Retinal pigment epithelial cell (primary cell): ENCODE measurements at regions not wholly inside any gene's neighbourhood (a gene's known extent, or its start where the extent isn't known, plus 50 kb on each side); places are given as distances from the start of the nearest gene placed in this dataset.

Experiments used
- DNase-seq: peaks from one replicate; pipeline ENCODE4 v3.0.0-alpha.2; 2010; ENCODE audit warnings: low read depth
- H3K4me3 ChIP-seq: 2 replicates; pipeline ENCODE4 v1.5.1; 2011; ENCODE audit warnings: mild to moderate bottlenecking, low read length, control low read depth, moderate library complexity
- TF ChIP-seq, protein P1 (sequence below): conservative IDR thresholded peaks from 2 replicates; pipeline ENCODE4 v1.5.1; 2011; ENCODE audit warnings: low read depth, low read length, control low read depth, inconsistent platforms

- TF ChIP-seq, protein P1, sequence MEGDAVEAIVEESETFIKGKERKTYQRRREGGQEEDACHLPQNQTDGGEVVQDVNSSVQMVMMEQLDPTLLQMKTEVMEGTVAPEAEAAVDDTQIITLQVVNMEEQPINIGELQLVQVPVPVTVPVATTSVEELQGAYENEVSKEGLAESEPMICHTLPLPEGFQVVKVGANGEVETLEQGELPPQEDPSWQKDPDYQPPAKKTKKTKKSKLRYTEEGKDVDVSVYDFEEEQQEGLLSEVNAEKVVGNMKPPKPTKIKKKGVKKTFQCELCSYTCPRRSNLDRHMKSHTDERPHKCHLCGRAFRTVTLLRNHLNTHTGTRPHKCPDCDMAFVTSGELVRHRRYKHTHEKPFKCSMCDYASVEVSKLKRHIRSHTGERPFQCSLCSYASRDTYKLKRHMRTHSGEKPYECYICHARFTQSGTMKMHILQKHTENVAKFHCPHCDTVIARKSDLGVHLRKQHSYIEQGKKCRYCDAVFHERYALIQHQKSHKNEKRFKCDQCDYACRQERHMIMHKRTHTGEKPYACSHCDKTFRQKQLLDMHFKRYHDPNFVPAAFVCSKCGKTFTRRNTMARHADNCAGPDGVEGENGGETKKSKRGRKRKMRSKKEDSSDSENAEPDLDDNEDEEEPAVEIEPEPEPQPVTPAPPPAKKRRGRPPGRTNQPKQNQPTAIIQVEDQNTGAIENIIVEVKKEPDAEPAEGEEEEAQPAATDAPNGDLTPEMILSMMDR: no peak
- H3K4me3 ChIP-seq: no peak overlapping the region
- DNase-seq: no peak
Observed at GRCh38 chr2:75319951-75320350, 120.6 kb upstream of the TACR1 start.

GRCh38 chr2:75317802-75318201 is 118.5 kb upstream of the TACR1 start:
- DNase-seq: no peak
- no peak overlapping the region for H3K4me3 ChIP-seq
- TF ChIP-seq, protein P1: no peak

DNA sequence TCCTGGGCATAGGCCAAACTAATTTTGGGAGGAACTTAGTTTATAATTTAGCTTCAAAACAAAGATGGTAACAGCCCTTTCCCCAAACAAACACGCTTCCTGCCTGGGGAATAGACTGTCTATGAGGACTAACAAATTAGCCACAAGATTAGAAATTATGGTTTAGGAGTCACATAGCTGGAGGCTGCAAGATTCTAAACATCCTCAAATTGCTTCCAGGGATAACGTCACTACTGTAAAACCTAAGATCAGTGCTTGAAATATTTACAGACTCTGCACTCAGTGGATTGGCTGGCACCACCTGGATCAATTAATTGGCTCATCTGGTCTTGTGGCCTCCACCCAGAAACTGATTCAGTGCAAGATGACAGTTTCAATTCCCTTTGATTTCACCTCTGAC is 118.0 kb upstream of the TACR1 start:
- H3K4me3 ChIP-seq: no peak overlapping the region
- TF ChIP-seq, protein P1: no peak
- no peak for DNase-seq

GRCh38 chr2:75315436-75315835 is 116.1 kb upstream of the TACR1 start:
- DNase-seq: no peak
- no peak overlapping the region for H3K4me3 ChIP-seq
- TF ChIP-seq, protein P1: no peak

DNA sequence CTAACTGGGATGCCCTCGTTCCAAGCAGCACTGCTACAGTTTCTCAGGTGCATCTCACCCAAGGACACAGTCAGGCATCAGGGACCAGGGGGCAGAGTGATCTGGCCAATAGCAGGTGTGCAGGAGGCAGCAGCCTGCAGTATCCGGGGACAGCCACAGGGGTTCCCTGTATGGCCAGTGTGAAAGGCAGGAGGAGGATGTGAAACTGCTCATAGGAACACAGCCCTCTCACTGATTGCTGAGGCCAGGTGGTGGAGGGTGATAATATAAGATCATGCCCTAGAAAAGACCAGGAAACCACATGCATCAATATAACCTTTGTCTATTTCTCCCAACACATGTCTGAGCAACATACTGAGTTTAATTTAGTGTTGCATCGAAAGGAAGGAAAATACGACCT is 112.7 kb upstream of the TACR1 start:
- TF ChIP-seq, protein P1: no peak
- no peak for DNase-seq
- no peak overlapping the region for H3K4me3 ChIP-seq

GRCh38 chr2:75311521-75311920 is 112.2 kb upstream of the TACR1 start:
- H3K4me3 ChIP-seq: no peak overlapping the region
- TF ChIP-seq, protein P1: no peak
- no peak for DNase-seq

DNA sequence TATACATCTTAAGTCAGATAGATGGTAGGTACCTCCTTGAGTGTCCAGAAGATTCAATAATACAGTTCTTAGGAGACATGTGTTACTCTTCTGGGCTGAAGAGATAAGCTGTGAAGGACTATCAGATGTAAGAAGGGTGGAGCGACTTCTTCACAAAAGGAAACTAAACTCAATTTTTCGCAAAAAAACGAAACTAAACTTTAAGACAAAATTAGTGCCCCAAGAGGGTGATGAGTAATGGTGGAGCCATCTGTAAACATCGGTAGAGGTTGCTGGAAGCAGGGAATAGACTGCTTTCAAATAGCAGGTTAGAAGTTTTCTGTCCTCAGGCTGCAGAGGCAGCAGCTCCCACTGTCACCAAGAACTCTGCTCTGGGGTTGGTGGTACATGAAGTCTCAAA is 111.6 kb upstream of the TACR1 start:
- TF ChIP-seq, protein P1: no peak
- no peak overlapping the region for H3K4me3 ChIP-seq
- no peak for DNase-seq
